ACC112 (cell line): ENCODE measurements at regions not wholly inside any gene's neighbourhood (a gene's known extent, or its start where the extent isn't known, plus 50 kb on each side); places are given as distances from the start of the nearest gene placed in this dataset.
"Not testable (repeated sequence)": the region's sequence is repeated elsewhere in the genome, so short reads cannot be mapped to it uniquely, and the experiment has no call there.

Source experiments
- H2AFZ ChIP-seq: fragments of 200-600 bp; sonication (generic); one replicate; pipeline ENCODE4 v1.6.0; 2017; ENCODE audit warnings: antibody characterized with exemption, low read length; ENCODE audit not compliant: unreplicated experiment
- H3K27ac ChIP-seq: fragments of 200-600 bp; sonication (generic); 2 replicates; pipeline ENCODE4 v1.5.1; 2014; ENCODE audit warnings: low read depth, mild to moderate bottlenecking, antibody characterized with exemption, low read length, moderate library complexity
- H3K27me3 ChIP-seq: fragments of 200-600 bp; sonication (generic); 2 replicates; pipeline ENCODE4 v1.6.1; 2014; ENCODE audit warnings: mild to moderate bottlenecking, antibody characterized with exemption, low read length, moderate library complexity, mixed read lengths; ENCODE audit not compliant: insufficient read depth
- H3K36me3 ChIP-seq: fragments of 200-600 bp; sonication (generic); 2 replicates; pipeline ENCODE4 v1.6.1; 2016; ENCODE audit warnings: mild to moderate bottlenecking, antibody characterized with exemption, low read length, moderate library complexity, mixed read lengths; ENCODE audit not compliant: insufficient read depth
- H3K4me1 ChIP-seq: fragments of 200-600 bp; sonication (generic); one replicate; pipeline ENCODE4 v1.6.1; 2016; ENCODE audit warnings: low read length, mixed read lengths; ENCODE audit not compliant: insufficient read depth, unreplicated experiment, control insufficient read depth
- H3K4me3 ChIP-seq: fragments of 200-600 bp; sonication (generic); 2 replicates; pipeline ENCODE4 v1.5.1; 2014; ENCODE audit warnings: mild to moderate bottlenecking, low read depth, low read length
- H3K79me2 ChIP-seq: fragments of 200-600 bp; sonication (generic); one replicate; pipeline ENCODE4 v1.6.0; 2016; ENCODE audit warnings: low read length; ENCODE audit not compliant: control insufficient read depth, unreplicated experiment, insufficient read depth

DNA sequence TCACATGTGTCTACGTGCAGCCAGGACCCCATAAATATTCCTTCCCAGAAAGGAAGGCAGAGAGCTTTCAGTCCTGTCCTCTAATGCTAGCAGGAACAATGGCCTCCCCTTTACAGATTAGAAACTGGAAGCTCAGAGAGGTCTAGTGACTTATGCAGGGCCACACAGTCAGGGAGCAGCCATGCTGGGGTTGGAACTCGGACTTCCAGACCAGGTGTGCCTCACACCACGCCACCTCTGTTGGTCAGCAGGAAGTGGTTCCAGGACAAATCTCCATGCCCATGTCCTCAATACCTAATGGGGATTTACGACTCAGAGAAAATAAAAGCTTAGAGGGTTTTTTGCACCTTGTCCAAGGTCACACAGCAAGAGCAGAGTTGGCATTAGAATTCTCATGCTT, 378.9 kb downstream of the RPS24 start:
- Histone ChIP-seq H3K27ac (no peak overlapping the region), H3K36me3 (no peaks in the 10 kb centered on the region), H3K27me3 (peaks cover 8% of the 10 kb centered on the region), H3K4me3 (no peak overlapping the region), H3K79me2 (no peaks in the 10 kb centered on the region), H2AFZ (no peak overlapping the region), H3K4me1 (peaks cover 11% of the 10 kb centered on the region)

DNA sequence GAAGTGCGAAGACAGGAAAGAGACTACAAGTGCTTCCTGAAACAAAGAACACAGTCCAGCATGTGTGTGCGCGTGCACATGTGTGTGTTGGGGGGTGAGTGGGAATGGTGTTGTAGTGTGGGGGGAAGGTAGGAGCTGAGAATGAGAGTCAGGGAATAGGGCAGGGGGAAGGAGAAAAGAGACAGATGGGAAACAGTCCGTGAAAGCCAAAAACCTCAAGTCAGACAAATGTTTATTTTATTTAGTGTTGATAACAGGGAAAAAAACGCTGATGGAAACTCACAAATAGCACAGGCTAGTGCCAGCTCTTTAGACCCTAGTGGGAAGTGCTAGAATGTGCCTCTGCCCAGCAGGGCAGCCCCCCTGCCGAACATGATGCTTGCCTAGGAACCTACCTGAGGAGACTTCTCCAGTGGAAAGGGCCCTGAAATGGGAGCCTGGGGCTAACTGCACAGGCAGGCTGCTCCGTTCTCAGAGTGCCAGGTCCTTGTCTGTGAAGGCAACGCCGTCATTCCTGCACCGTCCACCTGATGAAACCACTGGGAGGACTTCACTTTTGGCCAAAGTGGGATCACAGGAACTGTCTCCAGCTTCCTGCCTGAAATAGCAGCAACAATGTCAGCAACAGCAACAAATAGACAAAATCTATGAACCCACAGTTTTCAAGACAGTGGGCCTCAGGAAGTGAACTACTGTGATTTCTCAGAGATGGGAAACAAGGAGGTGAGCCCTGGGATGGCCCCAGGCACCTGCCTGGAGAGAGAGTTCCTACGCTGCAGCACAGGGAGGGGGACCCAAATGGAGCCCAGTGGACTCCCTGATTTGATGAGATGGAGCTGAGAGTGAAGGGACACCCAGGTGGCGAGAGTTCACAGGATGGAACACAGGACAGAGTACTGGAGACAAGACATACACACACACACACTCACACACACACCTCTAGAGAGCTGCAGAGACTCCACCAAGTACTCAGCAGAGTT, 379.7 kb downstream of the RPS24 start:
- Histone ChIP-seq H2AFZ (no peak overlapping the region), H3K4me1 (peaks cover 11% of the 10 kb centered on the region), H3K27ac (no peak overlapping the region), H3K27me3 (peaks cover 6% of the 10 kb centered on the region), H3K36me3 (no peaks in the 10 kb centered on the region), H3K4me3 (no peak overlapping the region), H3K79me2 (no peaks in the 10 kb centered on the region)

- Histone ChIP-seq H3K4me3 (no peak overlapping the region), H3K4me1 (peaks cover 11% of the 10 kb centered on the region), H3K27ac (no peak overlapping the region), H3K27me3 (peaks cover 6% of the 10 kb centered on the region), H2AFZ (no peak overlapping the region), H3K36me3 (no peaks in the 10 kb centered on the region), H3K79me2 (no peaks in the 10 kb centered on the region)
Observed at GRCh38 chr10:78414380-78414779, 380.7 kb downstream of the RPS24 start.

DNA sequence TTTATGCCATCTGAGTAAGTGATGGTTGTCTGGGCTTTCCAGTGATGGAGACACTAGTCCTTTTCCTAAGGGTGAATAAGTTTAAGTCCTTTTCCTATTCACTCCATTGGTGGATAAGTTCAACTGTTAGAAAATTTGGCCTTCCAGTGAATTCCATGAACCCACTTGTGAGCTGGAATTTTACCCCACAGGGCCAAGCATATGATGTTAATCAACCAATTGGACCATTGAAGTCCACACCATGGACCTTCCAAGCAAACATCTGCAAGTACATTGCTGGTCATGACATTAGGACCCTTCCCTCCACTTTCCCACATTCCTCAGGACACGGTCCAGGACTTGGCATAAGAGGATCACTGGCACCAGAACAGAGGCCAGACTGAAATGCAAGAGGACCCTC, 381.4 kb downstream of the RPS24 start:
- Histone ChIP-seq H3K27me3 (peaks cover 8% of the 10 kb centered on the region), H2AFZ (no peak overlapping the region), H3K4me1 (peaks cover 11% of the 10 kb centered on the region), H3K36me3 (no peaks in the 10 kb centered on the region), H3K4me3 (no peak overlapping the region), H3K27ac (no peak overlapping the region), H3K79me2 (no peaks in the 10 kb centered on the region)

DNA sequence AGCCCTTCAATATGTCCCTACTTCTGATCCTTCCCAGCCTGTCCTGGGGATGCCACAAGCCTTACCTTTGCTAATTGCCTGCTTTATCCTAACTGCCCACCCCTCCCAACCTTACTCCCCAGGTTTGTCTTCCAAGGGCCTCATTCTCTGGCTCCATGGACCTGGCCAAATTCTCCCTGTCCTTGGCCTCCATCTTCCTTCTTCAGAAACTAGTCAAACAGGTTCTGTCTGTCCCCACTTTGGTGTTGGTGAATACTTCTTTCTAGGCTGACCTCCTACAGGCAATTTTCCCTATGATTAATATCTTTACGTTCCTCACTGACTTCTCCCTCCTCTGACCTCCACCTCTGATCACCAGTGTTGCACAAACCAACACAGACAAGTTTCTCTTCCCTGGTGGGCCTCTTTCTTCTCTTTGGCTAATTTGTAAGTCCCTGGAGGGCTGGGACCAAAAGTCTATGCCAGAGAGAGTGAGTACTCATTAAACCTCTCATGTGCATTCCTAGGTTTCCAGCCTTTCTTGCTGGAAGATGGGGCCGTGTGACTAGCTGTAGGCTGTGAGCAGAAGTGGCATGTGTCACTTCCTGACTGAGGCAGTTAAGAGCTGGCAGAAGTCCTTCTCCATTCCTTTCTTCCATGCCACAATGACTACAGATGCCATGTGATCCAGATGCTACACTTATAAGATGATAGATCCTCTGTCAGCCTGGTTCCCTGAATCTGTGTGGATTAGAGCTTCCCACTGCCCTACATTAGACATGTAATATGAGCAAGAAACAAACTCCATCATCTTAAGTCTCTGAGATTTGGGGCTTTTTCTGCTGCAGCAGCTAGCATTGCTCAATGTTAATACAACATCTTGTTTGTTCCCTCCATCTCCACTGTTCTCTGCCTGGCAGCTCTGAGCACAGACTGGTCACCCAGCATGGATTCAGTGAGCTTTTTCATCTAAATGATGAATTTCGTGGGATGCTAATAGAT, 382.7 kb downstream of the RPS24 start:
- H3K27ac ChIP-seq = no peak overlapping the region
- no peaks in the 10 kb centered on the region for H3K36me3 ChIP-seq
- peaks cover 11% of the 10 kb centered on the region for H3K4me1 ChIP-seq
- no peak overlapping the region for H2AFZ ChIP-seq
- peaks cover 13% of the 10 kb centered on the region for H3K27me3 ChIP-seq
- H3K79me2 ChIP-seq = no peaks in the 10 kb centered on the region
- no peak overlapping the region for H3K4me3 ChIP-seq

DNA sequence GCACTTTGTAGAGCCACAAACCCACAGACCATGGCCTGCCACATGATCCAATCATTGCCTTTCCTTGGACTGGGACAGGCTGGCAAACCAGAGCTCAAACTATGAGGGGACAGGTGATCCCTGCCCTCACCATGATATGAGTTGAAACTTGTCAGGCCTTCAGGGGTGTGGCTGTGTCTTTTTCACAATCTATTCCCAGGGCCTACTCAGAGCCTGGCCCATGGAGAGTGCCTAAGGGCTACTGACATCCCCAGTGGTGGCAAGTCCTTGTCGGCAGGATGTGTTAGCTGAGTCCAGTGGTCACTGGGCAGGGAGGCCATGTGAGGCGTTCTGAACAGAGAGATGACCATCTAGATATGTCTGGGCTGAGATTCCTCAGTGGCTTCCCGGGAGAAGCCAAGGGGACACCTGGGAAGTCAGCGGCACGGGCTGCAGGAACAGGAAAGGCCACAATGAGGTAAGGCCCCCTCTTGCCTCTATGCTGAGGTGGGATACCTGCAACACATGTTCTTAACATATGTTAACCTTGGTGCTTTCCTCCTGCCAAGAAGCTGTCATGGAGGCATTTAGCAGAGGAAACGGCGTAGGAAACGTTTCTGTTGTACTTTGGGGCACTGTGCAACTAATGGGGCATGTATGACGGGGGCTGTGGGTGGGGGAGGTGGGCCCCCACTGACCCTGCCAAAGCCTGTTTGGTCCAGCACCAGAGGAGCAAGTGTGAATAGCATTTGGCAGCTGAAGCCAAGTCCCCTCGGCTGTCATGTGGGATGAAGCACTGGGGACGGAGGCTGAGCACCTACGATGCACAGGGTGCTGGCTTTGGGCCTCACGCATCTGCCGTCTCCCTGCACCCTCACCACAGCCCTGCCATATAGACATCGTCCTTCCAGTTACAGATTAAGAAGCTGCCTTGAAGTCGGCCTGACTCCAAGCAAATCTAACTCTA, 384.0 kb downstream of the RPS24 start:
- H3K79me2 ChIP-seq = no peaks in the 10 kb centered on the region
- H3K4me3 ChIP-seq = no peak overlapping the region
- no peak overlapping the region for H3K27ac ChIP-seq
- peaks cover 11% of the 10 kb centered on the region for H3K4me1 ChIP-seq
- no peaks in the 10 kb centered on the region for H3K36me3 ChIP-seq
- peaks cover 13% of the 10 kb centered on the region for H3K27me3 ChIP-seq
- H2AFZ ChIP-seq = no peak overlapping the region

GRCh38 chr10:78419481-78420265, 386.0 kb downstream of the RPS24 start:
- Histone ChIP-seq H2AFZ (no peak overlapping the region), H3K79me2 (no peaks in the 10 kb centered on the region), H3K27me3 (peaks cover 13% of the 10 kb centered on the region), H3K36me3 (no peaks in the 10 kb centered on the region), H3K4me3 (no peak overlapping the region), H3K27ac (no peak overlapping the region), H3K4me1 (peaks cover 11% of the 10 kb centered on the region)

- H3K27ac ChIP-seq = no peak overlapping the region
- H3K27me3 ChIP-seq = peaks cover 16% of the 10 kb centered on the region
- H3K4me1 ChIP-seq = peaks cover 8% of the 10 kb centered on the region
- no peak overlapping the region for H3K4me3 ChIP-seq
- no peaks in the 10 kb centered on the region for H3K79me2 ChIP-seq
- H2AFZ ChIP-seq = no peak overlapping the region
- H3K36me3 ChIP-seq = no peaks in the 10 kb centered on the region
Observed at GRCh38 chr10:78420946-78421735, 387.5 kb downstream of the RPS24 start.

DNA sequence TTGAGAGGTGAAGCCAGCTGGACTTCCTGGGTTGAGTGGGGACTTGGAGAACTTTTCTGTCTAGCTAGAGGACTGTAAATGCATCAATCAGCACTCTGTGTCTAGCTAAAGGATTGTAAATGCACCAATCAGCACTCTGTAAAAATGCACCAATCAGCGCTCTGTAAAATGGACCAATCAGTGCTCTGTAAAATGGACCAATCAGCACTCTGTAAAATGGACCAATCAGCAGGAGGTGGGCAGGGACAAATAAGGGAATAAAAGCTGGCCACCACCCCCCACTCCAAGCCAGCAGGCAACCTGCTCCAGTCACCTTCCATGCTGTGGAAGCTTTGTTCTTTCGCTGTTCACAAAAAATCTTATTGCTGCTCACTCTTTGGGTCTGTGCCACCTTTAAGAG, 390.4 kb downstream of the RPS24 start:
- not testable (repeated sequence) for H3K27ac ChIP-seq, H3K4me3 ChIP-seq, H3K4me1 ChIP-seq, H3K79me2 ChIP-seq, H3K36me3 ChIP-seq, H2AFZ ChIP-seq
- H3K27me3 ChIP-seq = peaks cover 45% of the 10 kb centered on the region
